Vagina (tissue), 2 donors: ENCODE measurements at regions not wholly inside any gene's neighbourhood (a gene's known extent, or its start where the extent isn't known, plus 50 kb on each side); places are given as distances from the start of the nearest gene placed in this dataset.

ENCODE experiments used
- POLR2A ChIP-seq, 2 donors: fragments of 450-650 bp; IDR thresholded peaks; one replicate each; pipeline ENCODE4 v1.6.1; 2017; ENCODE audit warnings: antibody characterized with exemption in 2 of 2, mild to moderate bottlenecking in 2 of 2, moderate library complexity in 2 of 2
- POLR2AphosphoS5 ChIP-seq, 2 donors: sonication (generic); formaldehyde crosslinking; IDR thresholded peaks; one replicate each; pipeline ENCODE4 v1.9.0; 2017; ENCODE audit warnings: antibody characterized with exemption in 2 of 2, mild to moderate bottlenecking in 2 of 2, low read depth in 1 of 2; ENCODE audit not compliant: insufficient read depth in 1 of 2
- TF ChIP-seq, protein P1 (sequence below), 3 experiments: fragments of 450-650 bp in 2 of 3; fragments of 200-600 bp in 1 of 3; sonication (generic) in 1 of 3; IDR thresholded peaks; one replicate each; pipeline ENCODE4 v1.5.1; 2017 to 2019; ENCODE audit warnings: antibody characterized with exemption in 3 of 3, mild to moderate bottlenecking in 2 of 3, moderate library complexity in 2 of 3

- TF ChIP-seq, protein P1, sequence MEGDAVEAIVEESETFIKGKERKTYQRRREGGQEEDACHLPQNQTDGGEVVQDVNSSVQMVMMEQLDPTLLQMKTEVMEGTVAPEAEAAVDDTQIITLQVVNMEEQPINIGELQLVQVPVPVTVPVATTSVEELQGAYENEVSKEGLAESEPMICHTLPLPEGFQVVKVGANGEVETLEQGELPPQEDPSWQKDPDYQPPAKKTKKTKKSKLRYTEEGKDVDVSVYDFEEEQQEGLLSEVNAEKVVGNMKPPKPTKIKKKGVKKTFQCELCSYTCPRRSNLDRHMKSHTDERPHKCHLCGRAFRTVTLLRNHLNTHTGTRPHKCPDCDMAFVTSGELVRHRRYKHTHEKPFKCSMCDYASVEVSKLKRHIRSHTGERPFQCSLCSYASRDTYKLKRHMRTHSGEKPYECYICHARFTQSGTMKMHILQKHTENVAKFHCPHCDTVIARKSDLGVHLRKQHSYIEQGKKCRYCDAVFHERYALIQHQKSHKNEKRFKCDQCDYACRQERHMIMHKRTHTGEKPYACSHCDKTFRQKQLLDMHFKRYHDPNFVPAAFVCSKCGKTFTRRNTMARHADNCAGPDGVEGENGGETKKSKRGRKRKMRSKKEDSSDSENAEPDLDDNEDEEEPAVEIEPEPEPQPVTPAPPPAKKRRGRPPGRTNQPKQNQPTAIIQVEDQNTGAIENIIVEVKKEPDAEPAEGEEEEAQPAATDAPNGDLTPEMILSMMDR (IDR thresholded peaks at IDR 0.05): no peak
- TF ChIP-seq POLR2A (IDR thresholded peaks at IDR 0.05) (no peak), POLR2AphosphoS5 (IDR thresholded peaks at IDR 0.05; ENCODE audit: insufficient read depth in 1 of 2, low read depth in 1 of 2) (no peak)
Measured at GRCh38 chr16:79734721-79735120, 134.2 kb upstream of the MAF start.
